Astrocyte of the cerebellum (primary cell): ENCODE measurements at regions not wholly inside any gene's neighbourhood (a gene's known extent, or its start where the extent isn't known, plus 50 kb on each side); places are given as distances from the start of the nearest gene placed in this dataset.

ENCODE experiments used
- DNase-seq: peaks from one replicate; pipeline ENCODE4 v3.0.0-alpha.2; 2011; ENCODE audit warnings: low read depth
- H3K4me3 ChIP-seq: 2 replicates; pipeline ENCODE4 v1.5.1; 2011; ENCODE audit warnings: mild to moderate bottlenecking, low read depth, low read length, moderate library complexity
- CTCF ChIP-seq: IDR thresholded peaks from 2 replicates; pipeline ENCODE4 v1.5.1; 2012; ENCODE audit warnings: low read length, low read depth, moderate library complexity, mild to moderate bottlenecking; ENCODE audit errors: missing control alignments
- in situ Hi-C: cut with HindIII; loops from 2 replicates; pipeline ENCODE4 v1.10.0; 2017; ENCODE audit warnings: low sequenced_read_pairs

- in situ Hi-C loops, result no loop called here
- TF ChIP-seq CTCF, result no peak
Observed at GRCh38 chr9:17068671-17069070, 66.2 kb upstream of the CNTLN start.

GRCh38 chr9:17065062-17065461 lies 69.8 kb upstream of the CNTLN start:
- in situ Hi-C loops, result no loop called here
- DNase-seq, result no peak
- TF ChIP-seq CTCF, result no peak
- no peak overlapping the region for H3K4me3 ChIP-seq

More at GRCh38 chr9:17068671-17069070, 66.2 kb upstream of the CNTLN start:
- no peak for DNase-seq
- H3K4me3 ChIP-seq, result no peak overlapping the region

- no peak overlapping the region for H3K4me3 ChIP-seq
- TF ChIP-seq CTCF, result no peak
- DNase-seq, result no peak
- in situ Hi-C loops, result no loop called here
Observed at GRCh38 chr9:17064558-17064957, 70.3 kb upstream of the CNTLN start.

GRCh38 chr9:17063535-17064135 lies 71.2 kb upstream of the CNTLN start:
- DNase-seq, result peak; percentile 31
- peak; percentile 85 for TF ChIP-seq CTCF
- in situ Hi-C loops, result no loop called here

GRCh38 chr9:17062497-17062896 lies 72.3 kb upstream of the CNTLN start:
- in situ Hi-C loops, result no loop called here
- no peak for TF ChIP-seq CTCF
- no peak overlapping the region for H3K4me3 ChIP-seq
- DNase-seq, result no peak

More at GRCh38 chr9:17063535-17064135, 71.2 kb upstream of the CNTLN start:
- H3K4me3 ChIP-seq, result no peak overlapping the region

GRCh38 chr9:17060450-17060849 lies 74.4 kb upstream of the CNTLN start:
- in situ Hi-C loops, result no loop called here
- no peak for TF ChIP-seq CTCF
- H3K4me3 ChIP-seq, result no peak overlapping the region
- DNase-seq, result no peak
